ENCODE measurements at regions not wholly inside any gene's neighbourhood (a gene's known extent, or its start where the extent isn't known, plus 50 kb on each side); places are given as distances from the start of the nearest gene placed in this dataset.

- TF ChIP-seq POLR2AphosphoS5 (IDR thresholded peaks at IDR 0.05; ENCODE audit: low read depth, low read length): no peak
These were observed 286.8 kb upstream of the PLD5 start (continued) for GRCh38 chr1:242811092-242811840.
